Hepatocyte (in vitro differentiated cells): ENCODE measurements at regions not wholly inside any gene's neighbourhood (a gene's known extent, or its start where the extent isn't known, plus 50 kb on each side); places are given as distances from the start of the nearest gene placed in this dataset.
A peak's percentile ranks its signal among the peaks of the same experiment; 100 is the strongest.

Experiments used
- DNase-seq: peaks from one replicate; pipeline ENCODE4 v3.0.0-alpha.2; 2016; ENCODE audit warnings: low spot score
- H2AFZ ChIP-seq: fragments of 200-600 bp; sonication (generic); 2 replicates; pipeline ENCODE4 v1.6.0; 2016; ENCODE audit warnings: antibody characterized with exemption, mild to moderate bottlenecking
- H3K27ac ChIP-seq: fragments of 200-600 bp; sonication (generic); 2 replicates; pipeline ENCODE4 v1.5.1; 2016; ENCODE audit warnings: mild to moderate bottlenecking
- H3K27me3 ChIP-seq: fragments of 200-600 bp; sonication (generic); 2 replicates; pipeline ENCODE4 v1.6.1; 2016
- H3K36me3 ChIP-seq: fragments of 200-600 bp; sonication (generic); replicated peaks from 2 replicates; pipeline ENCODE4 v1.5.1; 2016; ENCODE audit warnings: low read depth; ENCODE audit not compliant: insufficient read depth
- H3K4me1 ChIP-seq: fragments of 200-600 bp; sonication (generic); 2 replicates; pipeline ENCODE4 v1.5.1; 2016; ENCODE audit warnings: mild to moderate bottlenecking, moderate library complexity; ENCODE audit not compliant: insufficient read depth
- H3K4me2 ChIP-seq: fragments of 200-600 bp; sonication (generic); 2 replicates; pipeline ENCODE4 v1.6.0; 2016
- H3K4me3 ChIP-seq: fragments of 200-600 bp; sonication (generic); 2 replicates; pipeline ENCODE4 v1.5.1; 2016; ENCODE audit warnings: mild to moderate bottlenecking
- H3K79me2 ChIP-seq: fragments of 200-600 bp; sonication (generic); 2 replicates; pipeline ENCODE4 v1.6.0; 2017; ENCODE audit warnings: mild to moderate bottlenecking
- H3K9me2 ChIP-seq: fragments of 200-600 bp; sonication (generic); replicated peaks from 2 replicates; pipeline ENCODE4 v1.6.0; 2017; ENCODE audit warnings: mild to moderate bottlenecking; ENCODE audit not compliant: insufficient read depth
- H3K9me3 ChIP-seq: fragments of 200-600 bp; sonication (generic); 2 replicates; pipeline ENCODE4 v1.5.1; 2016; ENCODE audit warnings: low read depth, mild to moderate bottlenecking
- H4K20me1 ChIP-seq: fragments of 200-600 bp; sonication (generic); 2 replicates; pipeline ENCODE4 v1.6.0; 2016; ENCODE audit warnings: mild to moderate bottlenecking; ENCODE audit not compliant: insufficient read depth, poor library complexity, severe bottlenecking
- CTCF ChIP-seq: fragments of 200-600 bp; sonication (generic); IDR thresholded peaks from 2 replicates; pipeline ENCODE4 v1.5.1; 2016; ENCODE audit warnings: antibody characterized with exemption, mild to moderate bottlenecking; ENCODE audit not compliant: poor library complexity
- EZH2 ChIP-seq: fragments of 200-600 bp; sonication (generic); IDR thresholded peaks from 2 replicates; pipeline ENCODE4 v1.6.1; 2016; ENCODE audit warnings: antibody characterized with exemption, mild to moderate bottlenecking, borderline replicate concordance
- EZH2phosphoT487 ChIP-seq: fragments of 200-600 bp; sonication (generic); IDR thresholded peaks from one replicate; pipeline ENCODE4 v1.6.1; 2018; ENCODE audit warnings: antibody characterized with exemption, mild to moderate bottlenecking, low read depth, moderate library complexity; ENCODE audit not compliant: unreplicated experiment, severe bottlenecking
- WGBS: methylation state at CpG from one replicate; pipeline ENCODE4 v1.1.6; 2016; ENCODE audit warnings: low lambda C conversion rate; ENCODE audit errors: missing lambda C conversion rate; 5-methylcytosine and 5-hydroxymethylcytosine counted together

GRCh38 chr15:69700380-69700779, 247.8 kb downstream of the RPLP1 start:
- H3K27me3 ChIP-seq = peaks cover 4% of the 10 kb centered on the region
- 94% methylated on average over 3 of the region's 3 CpGs for WGBS
- H3K4me3 ChIP-seq = no peak overlapping the region
- H2AFZ ChIP-seq = no peak overlapping the region
- H3K79me2 ChIP-seq = no peaks in the 10 kb centered on the region
- DNase-seq = no peak
- no peaks in the 10 kb centered on the region for H3K9me2 ChIP-seq
- no peak for TF ChIP-seq EZH2phosphoT487
- no peak for TF ChIP-seq CTCF
- no peak for TF ChIP-seq EZH2
- no peaks in the 10 kb centered on the region for H3K9me3 ChIP-seq
- no peak overlapping the region for H3K4me2 ChIP-seq
- H4K20me1 ChIP-seq = no peaks in the 10 kb centered on the region
- H3K4me1 ChIP-seq = peaks cover 8% of the 10 kb centered on the region
- no peak overlapping the region for H3K27ac ChIP-seq
- H3K36me3 ChIP-seq = no peaks in the 10 kb centered on the region

GRCh38 chr15:69701198-69701597, 248.6 kb downstream of the RPLP1 start:
- Histone ChIP-seq H2AFZ (no peak overlapping the region), H3K36me3 (no peaks in the 10 kb centered on the region), H3K79me2 (no peaks in the 10 kb centered on the region), H4K20me1 (no peaks in the 10 kb centered on the region), H3K4me1 (peaks cover 8% of the 10 kb centered on the region), H3K27ac (no peak overlapping the region), H3K9me3 (no peaks in the 10 kb centered on the region), H3K4me3 (no peak overlapping the region), H3K9me2 (no peaks in the 10 kb centered on the region), H3K4me2 (no peak overlapping the region), H3K27me3 (peaks cover 4% of the 10 kb centered on the region)
- TF ChIP-seq EZH2phosphoT487 = no peak
- TF ChIP-seq CTCF = no peak
- TF ChIP-seq EZH2 = no peak
- no peak for DNase-seq
- 92% methylated on average over 3 of the region's 3 CpGs for WGBS

- no peaks in the 10 kb centered on the region for H3K79me2 ChIP-seq
- TF ChIP-seq EZH2phosphoT487 (peak; percentile 69), CTCF (no peak)
- H3K4me3 ChIP-seq = no peak overlapping the region
- no peaks in the 10 kb centered on the region for H4K20me1 ChIP-seq
- H3K9me3 ChIP-seq = no peaks in the 10 kb centered on the region
- no peak overlapping the region for H3K27ac ChIP-seq
- H2AFZ ChIP-seq = no peak overlapping the region
- H3K27me3 ChIP-seq = no peaks in the 10 kb centered on the region
- WGBS = 56% methylated on average over 9 of the region's 9 CpGs
- DNase-seq = peak; percentile 27
- peaks cover 8% of the 10 kb centered on the region for H3K4me1 ChIP-seq
- no peaks in the 10 kb centered on the region for H3K9me2 ChIP-seq
- H3K36me3 ChIP-seq = no peaks in the 10 kb centered on the region
- H3K4me2 ChIP-seq = no peak overlapping the region
Observed at GRCh38 chr15:69703532-69704187, 251.0 kb downstream of the RPLP1 start.
